IMR-90 (cell line): ENCODE measurements at regions not wholly inside any gene's neighbourhood (a gene's known extent, or its start where the extent isn't known, plus 50 kb on each side); places are given as distances from the start of the nearest gene placed in this dataset.

Source experiments
- ATAC-seq: fragments of 200-7000 bp; cut with Tn5 transposase; 2 replicates; pipeline ENCODE4 v1.9.1; 2020; ENCODE audit warnings: low read depth, mild to moderate bottlenecking, moderate library complexity
- BruUV-seq: library from RNA; stranded (reverse); fragments of 400-500 nt; replicated peaks from 2 replicates; lab custom pipeline; 2021; lab: Mats Ljungman, UMichigan
- CTCF ChIA-PET: fragments of 300-600 bp; formaldehyde crosslinking; extraction: SDS; loops from one replicate; lab custom pipeline; 2021; ENCODE audit warnings: antibody characterized with exemption; lab: Yijun Ruan, JAX
- POLR2A ChIA-PET: fragments of 300-600 bp; sonication (Branson Sonifier 250); formaldehyde crosslinking; loops from one replicate; lab custom pipeline; 2022; ENCODE audit warnings: antibody characterized with exemption; ENCODE audit not compliant: unreplicated experiment; lab: Charles Lee
- DNase-seq: peaks from one replicate; pipeline ENCODE4 v3.0.0; 2013
- H2AFZ ChIP-seq: replicated peaks from 2 replicates; pipeline ENCODE3; 2013; ENCODE audit warnings: low read length, mild to moderate bottlenecking; ENCODE audit not compliant: poor library complexity
- H2AK5ac ChIP-seq: 2 replicates; pipeline ENCODE4 v1.6.1; 2013; ENCODE audit warnings: low read depth, low read length, inconsistent platforms
- H2AK9ac ChIP-seq: replicated peaks from 2 replicates; pipeline ENCODE3; 2013; ENCODE audit warnings: mild to moderate bottlenecking, low read depth, low read length, moderate library complexity; ENCODE audit not compliant: poor library complexity
- H2BK120ac ChIP-seq: 2 replicates; pipeline ENCODE4 v1.6.1; 2013; ENCODE audit warnings: low read depth, low read length, inconsistent platforms
- H2BK15ac ChIP-seq: 3 replicates; pipeline ENCODE4 v1.6.1; 2013; ENCODE audit warnings: low read depth, low read length, inconsistent platforms
- H2BK20ac ChIP-seq: 2 replicates; pipeline ENCODE4 v1.6.1; 2013; ENCODE audit warnings: low read depth, mild to moderate bottlenecking, inconsistent platforms, low read length, moderate library complexity
- H2BK5ac ChIP-seq: 2 replicates; pipeline ENCODE4 v1.6.1; 2013; ENCODE audit warnings: mild to moderate bottlenecking, low read depth, low read length, inconsistent platforms; ENCODE audit not compliant: poor library complexity, severe bottlenecking
- H3K14ac ChIP-seq: replicated peaks from 2 replicates; pipeline ENCODE4 v1.6.1; 2013; ENCODE audit warnings: low read depth, low read length, inconsistent platforms
- H3K18ac ChIP-seq: 2 replicates; pipeline ENCODE4 v1.6.1; 2013; ENCODE audit warnings: low read depth, low read length, control low read depth
- H3K23ac ChIP-seq: 2 replicates; pipeline ENCODE4 v1.6.1; 2013; ENCODE audit warnings: low read depth, low read length, inconsistent platforms
- H3K27ac ChIP-seq: 2 replicates; pipeline ENCODE4 v1.5.1; 2013; ENCODE audit warnings: mild to moderate bottlenecking, control low read depth, low read length; ENCODE audit not compliant: insufficient read depth
- H3K27me3 ChIP-seq: 2 replicates; pipeline ENCODE4 v1.6.1; 2013; ENCODE audit warnings: low read length; ENCODE audit not compliant: control insufficient read depth, insufficient read depth
- H3K36me3 ChIP-seq: 2 replicates; pipeline ENCODE4 v1.6.1; 2013; ENCODE audit warnings: low read length, mixed read lengths; ENCODE audit not compliant: control insufficient read depth, insufficient read depth
- H3K4ac ChIP-seq: 2 replicates; pipeline ENCODE4 v1.6.1; 2013; ENCODE audit warnings: low read depth, low read length, inconsistent platforms
- H3K4me1 ChIP-seq: 2 replicates; pipeline ENCODE4 v1.6.1; 2013; ENCODE audit warnings: low read length, mixed read lengths; ENCODE audit not compliant: control insufficient read depth, insufficient read depth
- H3K4me2 ChIP-seq: 2 replicates; pipeline ENCODE4 v1.6.1; 2013; ENCODE audit warnings: low read depth, mild to moderate bottlenecking, control low read depth, low read length, moderate library complexity
- H3K4me3 ChIP-seq: 2 replicates; pipeline ENCODE4 v1.5.1; 2013; ENCODE audit warnings: low read depth, mild to moderate bottlenecking, control low read depth, low read length, moderate library complexity; ENCODE audit not compliant: insufficient read depth
- H3K56ac ChIP-seq: 2 replicates; pipeline ENCODE4 v1.6.1; 2013; ENCODE audit warnings: low read length, inconsistent platforms; ENCODE audit not compliant: insufficient read depth; ENCODE audit errors: extremely low read depth
- H3K79me1 ChIP-seq, 2 experiments: 2 replicates each; pipeline ENCODE4 v1.6.1; 2013; ENCODE audit warnings: low read length in 2 of 2, inconsistent platforms in 1 of 2, low read depth in 1 of 2
- H3K9ac ChIP-seq: 2 replicates; pipeline ENCODE4 v1.6.1; 2013; ENCODE audit warnings: low read depth, low read length, control low read depth
- H3K9me1 ChIP-seq: 2 replicates; pipeline ENCODE4 v1.6.1; 2013; ENCODE audit warnings: low read length, inconsistent platforms; ENCODE audit not compliant: insufficient read depth
- H3K9me3 ChIP-seq: 2 replicates; pipeline ENCODE4 v1.6.1; 2013; ENCODE audit warnings: low read length; ENCODE audit not compliant: control insufficient read depth, insufficient read depth
- H4K20me1 ChIP-seq: 2 replicates; pipeline ENCODE4 v1.6.1; 2013; ENCODE audit warnings: low read length, inconsistent platforms; ENCODE audit not compliant: insufficient read depth
- H4K5ac ChIP-seq: 2 replicates; pipeline ENCODE4 v1.6.1; 2013; ENCODE audit warnings: mild to moderate bottlenecking, low read depth, low read length, control low read depth
- H4K8ac ChIP-seq, 2 experiments: 2 replicates each; pipeline ENCODE4 v1.6.1; 2013; ENCODE audit warnings: low read depth in 2 of 2, low read length in 2 of 2, control low read depth in 1 of 2, inconsistent platforms in 1 of 2
- H4K91ac ChIP-seq: 2 replicates; pipeline ENCODE4 v1.6.1; 2013; ENCODE audit warnings: low read depth, low read length, inconsistent platforms; ENCODE audit not compliant: insufficient read depth
- CEBPB ChIP-seq: IDR thresholded peaks from 2 replicates; pipeline ENCODE4 v1.6.1; 2012; ENCODE audit warnings: low read depth, low read length, improper control_type of control experiment
- CHD1 ChIP-seq: IDR thresholded peaks from 2 replicates; pipeline ENCODE4 v1.6.1; 2012; ENCODE audit warnings: low read depth, low read length, improper control_type of control experiment
- ELK1 ChIP-seq: fragments of 150-350 bp; IDR thresholded peaks from 2 replicates; pipeline ENCODE4 v1.6.1; 2016; ENCODE audit warnings: low read depth, mild to moderate bottlenecking, low read length, moderate library complexity, borderline replicate concordance
- MAZ ChIP-seq: IDR thresholded peaks from 2 replicates; pipeline ENCODE4 v1.6.1; 2012; ENCODE audit warnings: low read depth, mild to moderate bottlenecking, low read length, improper control_type of control experiment, moderate library complexity, borderline replicate concordance
- SMC3 ChIP-seq: fragments of 150-350 bp; IDR thresholded peaks from 2 replicates; pipeline ENCODE4 v1.6.1; 2016; ENCODE audit warnings: low read depth, mild to moderate bottlenecking, antibody characterized with exemption, low read length, moderate library complexity
- WGBS, 2 experiments: methylation state at CpG; one replicate each; pipeline versions ENCODE4 v1.1.5 to v1.1.7; 2013; ENCODE audit warnings: missing lambda C conversion rate in 2 of 2; ENCODE audit not compliant: insufficient read length in 1 of 2; ENCODE audit errors: extremely low coverage in 2 of 2; 5-methylcytosine and 5-hydroxymethylcytosine counted together
- dilution Hi-C: fragments of 300-500 bp; cut with HindIII; formaldehyde crosslinking; loops from one replicate; pipeline ENCODE4 v1.14.3; 2018; ENCODE audit warnings: low sequenced_read_pairs; ENCODE audit not compliant: unreplicated experiment
- in situ Hi-C: fragments of 300-500 bp; cut with MboI; formaldehyde crosslinking; loops from 3 replicates; pipeline ENCODE4 v1.14.3; 2019; ENCODE audit warnings: low sequenced_read_pairs, inconsistent platforms, mixed read lengths
- intact Hi-C: fragments of 100-400 bp; cut with micrococcal nuclease; formaldehyde crosslinking; loops from 2 replicates; pipeline ENCODE4 v1.10.0; 2022

DNA sequence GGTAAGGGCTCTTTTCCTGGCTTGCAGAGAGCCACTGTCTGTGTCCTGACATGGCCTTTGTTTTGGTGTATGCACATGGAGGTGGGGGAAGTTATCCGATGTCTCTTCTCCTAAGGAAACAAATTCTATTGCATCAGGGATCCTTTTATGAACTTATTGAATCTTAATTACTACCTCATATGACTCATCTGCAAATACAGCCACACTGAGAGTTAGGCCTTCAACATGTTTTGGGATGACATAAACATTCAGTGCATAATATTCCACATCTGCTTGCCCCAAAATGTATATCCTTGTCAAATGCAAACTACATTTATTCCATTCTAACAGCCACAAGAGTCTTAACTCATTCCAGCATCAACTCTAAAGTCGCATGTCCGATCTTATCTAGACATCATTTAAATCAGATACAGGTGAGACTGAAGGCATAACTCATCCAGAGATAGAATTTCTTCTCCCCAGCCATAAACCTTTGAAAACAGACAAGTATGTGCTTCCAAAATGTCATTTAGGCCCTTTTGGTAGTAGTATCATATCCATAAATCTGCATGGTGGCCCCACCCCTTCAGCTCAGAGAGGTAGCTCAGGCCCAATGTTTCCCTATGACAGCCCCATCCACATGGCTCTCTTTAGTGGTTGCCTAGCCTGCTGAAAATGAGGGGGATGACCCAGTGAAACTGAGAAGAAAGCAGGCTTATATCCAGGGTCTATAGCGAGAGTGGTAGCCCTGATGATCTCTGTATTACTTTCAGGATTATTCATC, 289.5 kb upstream of the ALCAM start:
- BruUV-seq, result no TSS peak

More for the DNA sequence above, 289.5 kb upstream of the ALCAM start:
- no peaks in the 10 kb centered on the region for H3K36me3 ChIP-seq
- H2BK20ac ChIP-seq, result no peak overlapping the region
- no peak overlapping the region for H3K4ac ChIP-seq
- H3K9ac ChIP-seq, result no peak overlapping the region
- ATAC-seq (no peak), DNase-seq (no peak)
- H3K4me1 ChIP-seq, result no peaks in the 10 kb centered on the region
- ChIA-PET CTCF (no interaction called here), POLR2A (no interaction called here)
- no peak overlapping the region for H2AK9ac ChIP-seq
- 100% methylated on average over 1 of the region's 4 CpGs; no CpG with 5 or more reads in 1 of the 2 experiments for WGBS, 2 experiments
- H3K4me3 ChIP-seq, result no peak overlapping the region
- no peak overlapping the region for H3K4me2 ChIP-seq
- H4K5ac ChIP-seq, result no peak overlapping the region
- H2BK120ac ChIP-seq, result no peak overlapping the region
- H3K27me3 ChIP-seq, result no peaks in the 10 kb centered on the region
- no peak overlapping the region for H2AFZ ChIP-seq
- TF ChIP-seq CEBPB, result no peak
- no peak for TF ChIP-seq SMC3
- no peak for TF ChIP-seq MAZ
- TF ChIP-seq CHD1, result no peak
- TF ChIP-seq ELK1, result no peak
- in situ Hi-C loops, result no loop called here
- no peak overlapping the region for H3K14ac ChIP-seq
- H3K27ac ChIP-seq, result no peak overlapping the region
- H4K8ac ChIP-seq, result no peak overlapping the region
- no peaks in the 10 kb centered on the region for H3K9me1 ChIP-seq
- H4K91ac ChIP-seq, result no peak overlapping the region
- dilution Hi-C loops, result no loop called here
- H2BK5ac ChIP-seq, result no peak overlapping the region
- H3K9me3 ChIP-seq, result no peaks in the 10 kb centered on the region; the same call in none of the 2 replicates
- no peak overlapping the region for H2BK15ac ChIP-seq
- H3K18ac ChIP-seq, result no peak overlapping the region
- no peaks in the 10 kb centered on the region for H3K79me1 ChIP-seq
- H3K23ac ChIP-seq, result no peak overlapping the region
- no peak overlapping the region for H3K56ac ChIP-seq
- no peaks in the 10 kb centered on the region for H4K20me1 ChIP-seq
- H2AK5ac ChIP-seq, result no peak overlapping the region
- intact Hi-C loops, result no loop called here
